Activated T-helper 1 cell treated with anti-CD3 and anti-CD28 coated beads, Interleukin-12 subunit alpha, Interleukin-12 subunit beta, Interleukin-2, Interleukin-4 antibody, amounts not matched to agents 30 ng/mL and 10 ng/mL and 1 ng/mL, durations not matched to agents 14 hours and 24 hours and 36 hours (primary cell): ENCODE measurements at regions not wholly inside any gene's neighbourhood (a gene's known extent, or its start where the extent isn't known, plus 50 kb on each side); places are given as distances from the start of the nearest gene placed in this dataset.

Experiments
- DNase-seq: peaks from one replicate; pipeline ENCODE4 v3.0.0; 2021; ENCODE audit warnings: low spot score
- H3K27ac Mint-ChIP-seq: one replicate; pipeline ENCODE4 v1.8.0; 2021; ENCODE audit warnings: mild to moderate bottlenecking, mixed read lengths
- H3K27me3 Mint-ChIP-seq: one replicate; pipeline ENCODE4 v1.8.0; 2022; ENCODE audit warnings: mild to moderate bottlenecking, moderate library complexity, mixed read lengths; ENCODE audit not compliant: insufficient read depth
- H3K36me3 Mint-ChIP-seq: one replicate; pipeline ENCODE4 v1.8.0; 2021; ENCODE audit warnings: low read depth, mixed read lengths
- H3K4me1 Mint-ChIP-seq: one replicate; pipeline ENCODE4 v1.8.0; 2021; ENCODE audit warnings: low read depth, mixed read lengths
- H3K4me3 Mint-ChIP-seq: one replicate; pipeline ENCODE4 v1.8.0; 2021; ENCODE audit warnings: mild to moderate bottlenecking, moderate library complexity, mixed read lengths
- H3K9me3 Mint-ChIP-seq: one replicate; pipeline ENCODE4 v1.8.0; 2021; ENCODE audit warnings: mixed read lengths
- intact Hi-C: fragments of 100-400 bp; cut with micrococcal nuclease; formaldehyde crosslinking; loops from one replicate; pipeline ENCODE4 v1.15.1; 2024

DNA sequence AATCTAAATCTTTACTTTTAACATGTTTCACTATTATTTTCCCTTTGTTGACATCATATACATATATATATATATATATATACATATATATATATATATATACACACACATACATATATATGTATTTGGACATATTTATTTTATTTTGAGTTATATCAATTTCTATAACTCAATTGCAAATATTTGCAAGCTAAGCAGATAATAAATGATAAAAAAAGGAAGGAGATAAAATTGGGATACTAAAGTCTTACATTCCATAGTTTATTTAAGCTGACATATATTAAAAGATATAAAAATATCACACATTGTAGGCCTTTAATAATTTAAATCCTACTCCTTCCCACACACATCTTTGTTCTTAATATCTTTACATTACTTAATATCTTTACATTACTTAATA is 372.2 kb downstream of the GRXCR1 start:
- H3K4me3 Mint-ChIP-seq, result no peak overlapping the region
- no peaks in the 10 kb centered on the region for H3K36me3 Mint-ChIP-seq
- intact Hi-C loops, result no loop called here
- H3K4me1 Mint-ChIP-seq, result no peaks in the 10 kb centered on the region
- no peak overlapping the region for H3K27ac Mint-ChIP-seq
- H3K27me3 Mint-ChIP-seq, result no peaks in the 10 kb centered on the region
- H3K9me3 Mint-ChIP-seq, result peaks cover 17% of the 10 kb centered on the region
- no peak for DNase-seq

DNA sequence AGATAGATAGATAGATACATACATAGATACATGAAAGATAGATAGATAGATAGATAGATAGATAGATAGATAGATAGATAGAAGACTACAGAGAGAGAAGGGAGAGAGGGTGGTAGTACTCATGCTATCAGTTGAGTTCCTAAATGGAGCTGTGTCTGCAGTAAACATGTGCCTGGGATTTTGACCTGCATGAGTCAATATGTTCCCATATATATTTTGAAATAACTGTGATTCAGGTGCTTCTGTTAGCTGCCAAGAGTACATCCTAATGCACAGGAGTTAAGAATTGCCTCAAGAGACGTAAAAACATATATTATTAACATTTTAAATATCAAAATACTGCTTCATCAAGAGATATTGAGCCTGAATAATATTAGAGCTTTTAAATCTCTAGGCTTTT is 379.4 kb downstream of the GRXCR1 start:
- no peak overlapping the region for H3K4me3 Mint-ChIP-seq
- intact Hi-C loops, result no loop called here
- no peak overlapping the region for H3K27ac Mint-ChIP-seq
- DNase-seq, result no peak
- peaks cover 12% of the 10 kb centered on the region for H3K9me3 Mint-ChIP-seq
- H3K27me3 Mint-ChIP-seq, result no peaks in the 10 kb centered on the region
- H3K4me1 Mint-ChIP-seq, result no peaks in the 10 kb centered on the region
- no peaks in the 10 kb centered on the region for H3K36me3 Mint-ChIP-seq

DNA sequence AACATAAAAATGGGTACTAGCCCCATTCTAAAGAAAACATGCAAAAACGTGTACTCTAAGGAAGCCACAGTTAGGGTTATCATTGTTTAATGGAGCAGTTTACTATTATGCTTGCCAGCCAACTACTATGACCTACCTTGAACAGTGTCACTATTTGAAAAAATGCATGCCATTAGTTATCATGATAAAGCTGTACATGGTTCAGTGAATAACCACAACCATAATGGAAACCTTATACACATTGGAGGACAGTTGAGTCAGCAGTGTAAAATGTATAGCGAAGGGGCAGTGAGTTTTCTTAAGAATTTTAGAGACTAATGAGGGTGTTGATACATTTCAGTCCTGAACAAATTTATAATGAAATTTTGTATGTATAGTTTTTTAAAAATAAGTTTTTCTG is 381.9 kb downstream of the GRXCR1 start:
- no peaks in the 10 kb centered on the region for H3K27me3 Mint-ChIP-seq
- H3K9me3 Mint-ChIP-seq, result peaks cover 4% of the 10 kb centered on the region
- no peaks in the 10 kb centered on the region for H3K4me1 Mint-ChIP-seq
- H3K27ac Mint-ChIP-seq, result no peak overlapping the region
- intact Hi-C loops, result no loop called here
- H3K4me3 Mint-ChIP-seq, result no peak overlapping the region
- no peak for DNase-seq
- H3K36me3 Mint-ChIP-seq, result no peaks in the 10 kb centered on the region

DNA sequence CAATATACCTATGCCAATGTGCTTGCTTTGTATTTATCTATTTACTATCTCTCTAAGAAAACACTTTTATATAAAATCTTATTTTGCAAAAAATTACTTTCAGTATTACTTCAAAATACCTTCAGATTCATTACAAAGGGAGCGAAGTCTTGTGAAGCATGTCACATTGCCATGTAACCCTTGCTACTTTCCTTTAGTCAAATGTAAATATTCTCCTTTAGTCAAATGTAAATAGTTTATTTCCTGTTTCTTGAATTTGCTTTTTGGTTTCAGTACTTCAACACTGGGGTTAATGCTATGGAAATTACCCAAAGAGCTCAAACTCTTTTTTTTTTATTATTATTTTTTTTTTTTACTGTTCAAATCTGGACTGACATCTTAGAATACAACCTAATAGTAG is 383.3 kb downstream of the GRXCR1 start:
- H3K27me3 Mint-ChIP-seq, result no peaks in the 10 kb centered on the region
- no peaks in the 10 kb centered on the region for H3K36me3 Mint-ChIP-seq
- H3K4me3 Mint-ChIP-seq, result no peak overlapping the region
- H3K9me3 Mint-ChIP-seq, result peaks cover 4% of the 10 kb centered on the region
- H3K4me1 Mint-ChIP-seq, result no peaks in the 10 kb centered on the region
- intact Hi-C loops, result no loop called here
- no peak for DNase-seq
- H3K27ac Mint-ChIP-seq, result no peak overlapping the region

DNA sequence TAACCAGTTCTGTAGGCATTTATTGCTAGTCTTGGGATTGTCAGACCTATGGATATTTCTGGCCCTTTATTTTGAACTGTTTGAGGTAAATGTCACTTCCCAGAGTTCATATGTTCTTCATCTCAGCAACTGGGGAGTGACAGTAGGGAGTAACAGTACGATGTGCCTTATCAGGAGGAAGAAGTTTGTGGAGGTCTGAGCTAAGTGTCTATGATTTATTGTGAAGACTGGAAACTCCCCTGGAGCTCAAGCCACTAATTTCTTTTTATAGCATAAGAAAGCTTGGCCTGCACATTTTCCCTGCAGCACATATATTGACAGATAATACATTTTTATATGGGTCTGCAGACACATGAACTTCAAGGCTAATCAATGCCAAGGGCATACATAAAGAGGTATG is 383.8 kb downstream of the GRXCR1 start:
- Mint-ChIP-seq H3K27ac (no peak overlapping the region), H3K4me3 (no peak overlapping the region), H3K36me3 (no peaks in the 10 kb centered on the region), H3K9me3 (peaks cover 4% of the 10 kb centered on the region), H3K4me1 (no peaks in the 10 kb centered on the region), H3K27me3 (no peaks in the 10 kb centered on the region)
- DNase-seq, result no peak
- intact Hi-C loops, result no loop called here

DNA sequence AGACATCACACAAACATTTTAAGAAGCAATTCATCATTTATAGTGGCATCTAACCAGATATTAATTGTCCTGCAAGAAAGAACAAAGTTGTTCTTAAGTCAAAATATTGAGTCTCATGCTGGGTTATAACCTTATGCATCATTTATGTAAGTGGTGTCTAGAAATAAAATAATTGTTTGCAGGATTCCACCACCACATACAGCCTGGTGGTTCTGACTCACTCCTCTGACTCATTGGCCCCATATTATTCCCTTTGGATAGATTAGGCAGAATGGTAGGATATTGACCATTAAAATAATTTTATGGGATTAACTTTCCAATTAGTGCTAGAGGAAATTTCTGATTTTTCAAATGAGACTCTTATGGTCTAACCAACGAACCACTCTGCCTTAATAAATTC is 384.5 kb downstream of the GRXCR1 start:
- peaks cover 4% of the 10 kb centered on the region for H3K9me3 Mint-ChIP-seq
- no peaks in the 10 kb centered on the region for H3K4me1 Mint-ChIP-seq
- H3K27me3 Mint-ChIP-seq, result no peaks in the 10 kb centered on the region
- intact Hi-C loops, result no loop called here
- no peaks in the 10 kb centered on the region for H3K36me3 Mint-ChIP-seq
- H3K27ac Mint-ChIP-seq, result no peak overlapping the region
- H3K4me3 Mint-ChIP-seq, result no peak overlapping the region
- no peak for DNase-seq

DNA sequence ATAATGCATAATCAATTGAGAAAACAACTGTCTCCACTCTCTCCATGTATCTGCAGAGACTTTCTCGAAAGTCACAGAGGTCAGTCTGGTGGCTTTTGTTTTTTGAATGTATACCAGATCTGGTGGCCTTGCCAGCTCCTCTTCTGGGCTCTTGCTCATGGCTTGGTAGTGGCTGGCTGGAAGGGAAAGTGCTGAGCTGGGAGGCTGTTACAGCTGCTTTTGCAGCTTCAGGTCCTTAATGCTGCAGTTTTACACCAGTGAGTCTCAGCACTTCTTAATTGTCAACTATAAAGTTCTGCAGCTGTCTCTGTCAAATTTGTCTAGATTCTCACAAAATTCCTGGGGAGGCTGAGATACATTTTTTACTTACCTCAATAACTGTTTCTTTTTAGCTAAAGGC is 390.0 kb downstream of the GRXCR1 start:
- no peak overlapping the region for H3K27ac Mint-ChIP-seq
- no peaks in the 10 kb centered on the region for H3K4me1 Mint-ChIP-seq
- H3K27me3 Mint-ChIP-seq, result no peaks in the 10 kb centered on the region
- H3K36me3 Mint-ChIP-seq, result no peaks in the 10 kb centered on the region
- no peak overlapping the region for H3K4me3 Mint-ChIP-seq
- no peak for DNase-seq
- intact Hi-C loops, result no loop called here
- H3K9me3 Mint-ChIP-seq, result no peaks in the 10 kb centered on the region

DNA sequence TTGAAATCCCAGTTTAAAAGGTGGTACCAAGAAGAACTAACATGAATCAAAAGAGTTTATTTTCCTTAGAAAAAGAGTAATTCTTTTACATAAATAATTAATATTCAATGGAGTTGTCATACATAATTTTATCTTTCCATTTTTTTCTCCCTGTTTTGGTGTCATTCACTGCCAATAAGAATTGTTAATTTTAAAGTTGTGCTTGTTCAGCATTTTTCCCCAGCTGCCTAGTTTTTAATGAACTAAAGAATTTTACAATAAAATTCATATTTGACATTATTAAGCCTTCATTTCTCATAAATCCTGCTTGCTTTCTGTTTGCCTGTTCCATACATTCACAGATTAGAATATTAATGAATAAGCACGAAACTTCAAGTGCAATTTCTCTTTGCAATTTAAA is 393.6 kb downstream of the GRXCR1 start:
- H3K36me3 Mint-ChIP-seq, result no peaks in the 10 kb centered on the region
- no peak overlapping the region for H3K27ac Mint-ChIP-seq
- no peak overlapping the region for H3K4me3 Mint-ChIP-seq
- intact Hi-C loops, result no loop called here
- H3K4me1 Mint-ChIP-seq, result no peaks in the 10 kb centered on the region
- H3K9me3 Mint-ChIP-seq, result peaks cover 6% of the 10 kb centered on the region
- H3K27me3 Mint-ChIP-seq, result no peaks in the 10 kb centered on the region
- no peak for DNase-seq

DNA sequence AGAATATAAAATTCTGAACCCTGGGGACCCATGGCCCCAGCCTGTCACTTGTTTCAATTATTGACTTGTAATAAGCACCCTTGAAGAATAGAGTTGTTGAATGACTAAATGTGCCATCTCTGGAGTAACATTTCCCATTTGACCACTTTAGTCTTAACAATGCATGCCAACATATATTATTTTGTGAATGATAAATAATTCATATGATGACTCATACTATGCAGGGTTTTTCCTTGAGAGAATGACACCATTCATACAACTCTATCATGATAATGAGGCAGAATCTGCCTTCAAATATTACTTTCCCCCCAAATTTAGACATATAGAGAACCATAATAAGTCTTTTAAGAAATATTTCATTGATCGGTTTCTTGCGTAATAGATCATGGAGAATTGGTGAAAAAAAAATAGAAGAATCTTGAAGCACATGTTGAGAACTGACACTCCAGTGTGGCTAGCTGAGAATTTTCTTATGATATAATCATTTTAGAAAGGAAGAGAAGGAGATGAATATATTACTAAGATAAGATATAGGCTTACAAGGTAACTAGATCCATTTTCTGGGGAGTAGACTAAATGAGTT is 404.5 kb downstream of the GRXCR1 start:
- Mint-ChIP-seq H3K4me3 (no peak overlapping the region), H3K4me1 (no peaks in the 10 kb centered on the region), H3K36me3 (no peaks in the 10 kb centered on the region)

DNA sequence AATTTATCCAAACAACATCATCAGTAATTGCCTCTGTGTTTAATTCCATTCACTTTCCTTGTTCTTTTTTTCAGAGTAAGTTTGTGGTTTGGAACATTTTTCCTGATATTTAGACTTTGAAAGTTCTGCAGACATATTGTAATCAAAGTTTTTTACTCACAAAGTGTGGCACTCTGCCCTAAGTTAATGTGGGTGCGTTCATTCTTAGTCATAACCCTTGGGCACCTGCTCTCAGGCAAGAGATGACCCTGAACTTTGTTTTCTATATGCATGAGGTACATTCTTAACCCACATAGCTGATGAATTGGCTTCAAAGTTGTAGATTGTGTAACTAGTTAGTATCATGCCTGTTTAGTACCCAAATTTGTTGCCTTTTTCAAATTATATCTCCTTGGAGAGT is 424.3 kb downstream of the GRXCR1 start:
- Mint-ChIP-seq H3K27me3 (no peaks in the 10 kb centered on the region), H3K27ac (no peak overlapping the region), H3K36me3 (no peaks in the 10 kb centered on the region), H3K9me3 (no peaks in the 10 kb centered on the region), H3K4me1 (no peaks in the 10 kb centered on the region), H3K4me3 (no peak overlapping the region)
- DNase-seq, result no peak
- intact Hi-C loops, result no loop called here

More for the DNA sequence above, 404.5 kb downstream of the GRXCR1 start:
- no peak for DNase-seq
- Mint-ChIP-seq H3K9me3 (peaks cover 16% of the 10 kb centered on the region), H3K27ac (no peak overlapping the region), H3K27me3 (no peaks in the 10 kb centered on the region)
- intact Hi-C loops, result no loop called here

DNA sequence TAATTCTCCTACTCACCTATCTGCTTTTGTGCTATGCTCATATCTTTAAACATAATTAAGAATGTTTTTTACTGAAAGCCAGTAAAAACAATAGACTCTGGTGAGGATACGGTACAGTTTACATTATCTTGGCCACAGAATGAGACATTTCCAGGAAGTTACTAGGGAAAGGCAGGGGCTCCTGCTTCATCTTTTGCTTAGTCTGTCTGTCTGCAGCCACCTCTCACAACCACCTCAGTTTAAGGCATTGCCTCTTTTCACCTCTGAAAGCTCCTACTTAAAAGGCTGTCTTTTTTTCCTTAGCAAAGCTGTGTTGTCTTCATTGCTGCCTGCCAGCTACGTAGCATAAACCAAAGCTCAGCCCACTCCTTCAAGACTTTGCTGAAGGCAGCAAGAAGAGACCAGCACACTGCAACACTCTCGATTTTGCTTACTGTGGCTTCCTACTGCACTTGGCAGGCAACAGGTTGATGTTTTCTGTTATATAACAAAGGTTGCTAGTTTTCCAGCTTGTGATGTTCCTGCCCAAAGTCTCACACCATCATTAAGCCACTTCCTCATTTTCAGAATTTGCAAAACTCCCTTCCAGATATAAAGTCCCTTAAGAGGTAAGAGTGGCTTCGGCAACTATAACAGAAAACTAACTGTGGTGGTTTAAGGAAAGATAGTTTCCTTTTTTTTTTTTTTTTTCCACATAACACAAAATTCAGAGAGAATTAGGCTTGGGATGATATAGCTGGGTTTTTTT is 432.9 kb downstream of the GRXCR1 start:
- no peaks in the 10 kb centered on the region for H3K9me3 Mint-ChIP-seq
- H3K27ac Mint-ChIP-seq, result no peak overlapping the region
- DNase-seq, result no peak
- no peaks in the 10 kb centered on the region for H3K36me3 Mint-ChIP-seq
- intact Hi-C loops, result no loop called here
- no peaks in the 10 kb centered on the region for H3K4me1 Mint-ChIP-seq
- H3K4me3 Mint-ChIP-seq, result no peak overlapping the region
- H3K27me3 Mint-ChIP-seq, result no peaks in the 10 kb centered on the region

DNA sequence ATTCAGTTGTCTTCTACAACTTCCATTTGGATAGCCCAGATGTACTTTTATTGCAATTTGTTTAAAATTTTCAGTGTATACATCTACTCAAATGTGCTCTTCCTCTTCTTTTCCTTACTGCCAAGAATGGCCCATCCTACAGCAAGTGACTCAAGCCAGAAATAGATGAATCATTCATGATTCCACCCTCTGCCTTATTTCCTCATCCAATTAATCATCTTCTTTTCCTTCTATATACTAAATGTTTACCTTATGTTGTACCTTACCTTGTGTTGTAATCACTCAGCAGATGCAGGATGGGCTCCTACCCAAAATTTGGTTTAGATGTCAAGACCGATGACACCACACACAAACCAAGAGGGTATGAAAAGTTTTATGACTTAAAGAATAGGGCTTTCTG is 437.8 kb downstream of the GRXCR1 start:
- intact Hi-C loops, result no loop called here
- no peaks in the 10 kb centered on the region for H3K4me1 Mint-ChIP-seq
- H3K4me3 Mint-ChIP-seq, result no peak overlapping the region
- no peak overlapping the region for H3K27ac Mint-ChIP-seq
- no peak for DNase-seq
- H3K9me3 Mint-ChIP-seq, result no peaks in the 10 kb centered on the region
- H3K36me3 Mint-ChIP-seq, result no peaks in the 10 kb centered on the region
- no peaks in the 10 kb centered on the region for H3K27me3 Mint-ChIP-seq

DNA sequence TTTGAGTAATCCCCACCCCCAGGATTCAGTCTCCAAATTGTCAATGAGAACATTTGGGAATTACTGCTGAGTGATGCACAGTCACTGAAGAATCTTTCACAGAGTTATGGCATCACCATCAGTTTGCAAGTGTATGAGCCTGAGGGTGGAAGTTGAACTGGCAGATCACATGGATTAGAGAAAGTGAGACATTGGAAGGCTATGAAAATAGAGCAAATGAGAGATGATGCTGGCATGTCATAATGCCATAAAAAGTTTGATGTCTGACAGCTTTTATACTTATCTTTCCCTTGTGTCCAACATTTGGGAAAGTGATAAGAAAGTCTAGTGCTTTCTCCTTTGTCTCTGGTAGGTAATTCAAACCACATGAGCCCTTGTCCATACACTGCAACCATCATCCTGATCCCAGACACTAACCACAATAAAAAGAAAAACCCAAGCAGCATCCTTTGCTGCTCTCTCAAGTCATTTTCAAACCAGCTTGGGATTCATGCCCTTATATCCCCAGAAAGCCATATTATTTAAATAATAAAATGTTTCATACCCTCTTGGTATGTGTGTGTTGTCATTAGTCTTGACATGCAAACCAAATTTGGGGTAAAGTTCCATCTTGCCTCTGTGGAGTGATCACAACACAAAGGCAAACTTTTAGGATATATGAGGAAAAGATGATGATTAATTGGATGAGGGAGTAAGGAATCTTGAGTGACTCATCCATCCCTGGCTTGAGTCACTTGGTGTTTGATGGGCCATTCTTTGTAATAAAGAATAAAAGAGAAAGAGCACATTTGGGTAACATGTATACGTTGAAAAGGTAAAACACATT is 438.9 kb downstream of the GRXCR1 start:
- Mint-ChIP-seq H3K4me1 (no peaks in the 10 kb centered on the region), H3K4me3 (no peak overlapping the region), H3K27me3 (no peaks in the 10 kb centered on the region), H3K27ac (no peak overlapping the region), H3K9me3 (no peaks in the 10 kb centered on the region), H3K36me3 (no peaks in the 10 kb centered on the region)
- no peak for DNase-seq
- intact Hi-C loops, result no loop called here
